GM23338 (cell line): ENCODE measurements at regions not wholly inside any gene's neighbourhood (a gene's known extent, or its start where the extent isn't known, plus 50 kb on each side); places are given as distances from the start of the nearest gene placed in this dataset.
"Not testable (repeated sequence)": the region's sequence is repeated elsewhere in the genome, so short reads cannot be mapped to it uniquely, and the experiment has no call there.

ENCODE experiments used
- ATAC-seq: fragments of 200-7000 bp; cut with Tn5 transposase; 3 replicates; pipeline ENCODE4 v1.9.1; 2020
- DNase-seq: peaks from one replicate; pipeline ENCODE4 v3.0.0-alpha.2; 2015; ENCODE audit warnings: low spot score
- H2AFZ ChIP-seq: fragments of 200-600 bp; sonication (generic); 2 replicates; pipeline ENCODE4 v1.8.0; 2016; ENCODE audit warnings: antibody characterized with exemption, mild to moderate bottlenecking, moderate library complexity
- H3F3A ChIP-seq: fragments of 200-600 bp; sonication (generic); replicated peaks from 2 replicates; pipeline ENCODE4 v1.8.0; 2017; ENCODE audit warnings: antibody characterized with exemption, mixed run types, low read depth
- H3K27ac ChIP-seq: fragments of 200-600 bp; sonication (generic); 2 replicates; pipeline ENCODE4 v1.6.1; 2016; ENCODE audit warnings: low read depth
- H3K27me3 ChIP-seq: fragments of 200-600 bp; sonication (generic); 2 replicates; pipeline ENCODE4 v1.8.0; 2016; ENCODE audit warnings: mild to moderate bottlenecking, mixed run types, moderate library complexity; ENCODE audit not compliant: insufficient read depth
- H3K36me3 ChIP-seq: fragments of 200-600 bp; sonication (generic); 2 replicates; pipeline ENCODE4 v1.8.0; 2016; ENCODE audit warnings: mild to moderate bottlenecking; ENCODE audit not compliant: insufficient read depth
- H3K4me1 ChIP-seq: fragments of 200-600 bp; sonication (generic); 2 replicates; pipeline ENCODE4 v1.8.0; 2016; ENCODE audit warnings: mild to moderate bottlenecking, moderate library complexity; ENCODE audit not compliant: insufficient read depth
- H3K4me2 ChIP-seq: fragments of 200-600 bp; sonication (generic); 2 replicates; pipeline ENCODE4 v1.7.1; 2017; ENCODE audit warnings: mixed run types
- H3K4me3 ChIP-seq: fragments of 200-600 bp; sonication (generic); 2 replicates; pipeline ENCODE4 v1.6.1; 2016; ENCODE audit warnings: mixed run types
- H3K79me2 ChIP-seq: fragments of 200-600 bp; sonication (generic); replicated peaks from 2 replicates; pipeline ENCODE4 v1.8.0; 2017; ENCODE audit warnings: mild to moderate bottlenecking; ENCODE audit not compliant: insufficient read depth
- H3K9me2 ChIP-seq: fragments of 200-600 bp; sonication (generic); 2 replicates; pipeline ENCODE4 v1.8.0; 2017; ENCODE audit not compliant: insufficient read depth
- H4K20me1 ChIP-seq: fragments of 200-600 bp; sonication (generic); replicated peaks from 2 replicates; pipeline ENCODE4 v1.8.0; 2017; ENCODE audit warnings: mild to moderate bottlenecking; ENCODE audit not compliant: insufficient read depth
- H3K27ac Mint-ChIP-seq: 2 replicates; pipeline ENCODE4 v1.8.0; 2020; ENCODE audit warnings: inconsistent platforms, mild to moderate bottlenecking, moderate library complexity, mixed read lengths
- H3K27me3 Mint-ChIP-seq: 3 replicates; pipeline ENCODE4 v1.8.0; 2022; ENCODE audit warnings: low read depth, mild to moderate bottlenecking, moderate library complexity, mixed read lengths, inconsistent platforms; ENCODE audit not compliant: insufficient read depth, poor library complexity
- H3K36me3 Mint-ChIP-seq: 3 replicates; pipeline ENCODE4 v1.8.0; 2021; ENCODE audit warnings: low read depth, mild to moderate bottlenecking, inconsistent platforms, moderate library complexity, mixed read lengths
- H3K4me1 Mint-ChIP-seq: 3 replicates; pipeline ENCODE4 v1.8.0; 2020; ENCODE audit warnings: mild to moderate bottlenecking, inconsistent platforms, mixed read lengths
- H3K4me3 Mint-ChIP-seq: 3 replicates; pipeline ENCODE4 v1.8.0; 2021; ENCODE audit warnings: moderate library complexity, mild to moderate bottlenecking, inconsistent platforms, mixed read lengths
- H3K9me3 Mint-ChIP-seq: 3 replicates; pipeline ENCODE4 v1.8.0; 2020; ENCODE audit warnings: moderate library complexity, mild to moderate bottlenecking, inconsistent platforms, mixed read lengths
- EZH2 ChIP-seq: fragments of 200-600 bp; sonication (generic); IDR thresholded peaks from one replicate; pipeline ENCODE4 v1.8.0; 2017; ENCODE audit warnings: antibody characterized with exemption, mild to moderate bottlenecking, low read depth; ENCODE audit not compliant: unreplicated experiment
- EZH2phosphoT487 ChIP-seq: fragments of 200-600 bp; sonication (generic); IDR thresholded peaks from one replicate; pipeline ENCODE4 v1.8.1; 2018; ENCODE audit warnings: antibody characterized with exemption; ENCODE audit not compliant: unreplicated experiment
- NANOG ChIP-seq: IDR thresholded peaks from 2 replicates; pipeline ENCODE4 v1.6.1; 2016; ENCODE audit warnings: antibody characterized with exemption, borderline replicate concordance
- POLR2AphosphoS5 ChIP-seq: IDR thresholded peaks from 2 replicates; pipeline ENCODE4 v1.6.1; 2016; ENCODE audit warnings: antibody characterized with exemption, low read depth
- ZNF331 ChIP-seq: fragments of 250-450 bp; sonication (Bioruptor Pico); IDR thresholded peaks from 2 replicates; pipeline ENCODE4 v1.5.0; 2020; ENCODE audit warnings: low read depth, mild to moderate bottlenecking, moderate library complexity
- TF ChIP-seq, protein P1 (sequence below): IDR thresholded peaks from one replicate; pipeline ENCODE4 v1.6.1; 2018; ENCODE audit warnings: antibody characterized with exemption; ENCODE audit not compliant: unreplicated experiment
- TF ChIP-seq, protein P2 (sequence below): fragments of 250-450 bp; sonication (Bioruptor Pico); IDR thresholded peaks from 2 replicates; pipeline ENCODE4 v1.5.0; 2020; ENCODE audit warnings: mild to moderate bottlenecking, moderate library complexity

DNA sequence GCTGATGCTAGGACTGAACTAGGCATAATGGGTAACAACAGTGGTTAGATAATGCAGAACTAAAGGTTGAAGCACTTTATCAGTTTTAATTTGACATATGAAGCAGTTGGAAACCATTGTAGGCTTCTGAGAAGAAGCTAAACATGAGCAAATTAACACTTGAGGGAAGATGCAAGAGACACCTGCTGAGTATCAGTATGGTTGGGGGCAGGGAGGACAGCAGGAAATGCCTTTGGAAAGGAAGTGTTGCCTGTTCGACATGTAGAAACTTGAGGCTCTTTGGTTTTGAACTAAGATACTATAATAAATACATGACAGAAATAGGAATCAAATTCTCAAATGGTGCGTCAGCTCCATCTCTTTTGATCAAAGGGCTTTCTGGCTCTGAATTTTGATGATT is 115.6 kb downstream of the FHIP1A start:
- Mint-ChIP-seq H3K4me1 (peaks cover 43% of the 10 kb centered on the region), H3K27me3 (peaks cover 2% of the 10 kb centered on the region), H3K27ac (peak overlapping the region; percentile 50), H3K36me3 (peaks cover 34% of the 10 kb centered on the region; the same call in 2 of the 3 replicates), H3K4me3 (peak overlapping the region; percentile 31; the same call in 2 of the 3 replicates), H3K9me3 (peaks cover 17% of the 10 kb centered on the region)
- H3K4me1 ChIP-seq: peaks cover 45% of the 10 kb centered on the region
- peak overlapping the region; percentile 56 for H3K27ac ChIP-seq
- H4K20me1 ChIP-seq: no peaks in the 10 kb centered on the region
- peak overlapping the region; percentile 61 for H3K4me2 ChIP-seq
- H3K36me3 ChIP-seq: no peaks in the 10 kb centered on the region
- H3K27me3 ChIP-seq: no peaks in the 10 kb centered on the region
- peak; percentile 75 for DNase-seq
- peaks cover 71% of the 10 kb centered on the region for H3K79me2 ChIP-seq
- TF ChIP-seq, protein P1, sequence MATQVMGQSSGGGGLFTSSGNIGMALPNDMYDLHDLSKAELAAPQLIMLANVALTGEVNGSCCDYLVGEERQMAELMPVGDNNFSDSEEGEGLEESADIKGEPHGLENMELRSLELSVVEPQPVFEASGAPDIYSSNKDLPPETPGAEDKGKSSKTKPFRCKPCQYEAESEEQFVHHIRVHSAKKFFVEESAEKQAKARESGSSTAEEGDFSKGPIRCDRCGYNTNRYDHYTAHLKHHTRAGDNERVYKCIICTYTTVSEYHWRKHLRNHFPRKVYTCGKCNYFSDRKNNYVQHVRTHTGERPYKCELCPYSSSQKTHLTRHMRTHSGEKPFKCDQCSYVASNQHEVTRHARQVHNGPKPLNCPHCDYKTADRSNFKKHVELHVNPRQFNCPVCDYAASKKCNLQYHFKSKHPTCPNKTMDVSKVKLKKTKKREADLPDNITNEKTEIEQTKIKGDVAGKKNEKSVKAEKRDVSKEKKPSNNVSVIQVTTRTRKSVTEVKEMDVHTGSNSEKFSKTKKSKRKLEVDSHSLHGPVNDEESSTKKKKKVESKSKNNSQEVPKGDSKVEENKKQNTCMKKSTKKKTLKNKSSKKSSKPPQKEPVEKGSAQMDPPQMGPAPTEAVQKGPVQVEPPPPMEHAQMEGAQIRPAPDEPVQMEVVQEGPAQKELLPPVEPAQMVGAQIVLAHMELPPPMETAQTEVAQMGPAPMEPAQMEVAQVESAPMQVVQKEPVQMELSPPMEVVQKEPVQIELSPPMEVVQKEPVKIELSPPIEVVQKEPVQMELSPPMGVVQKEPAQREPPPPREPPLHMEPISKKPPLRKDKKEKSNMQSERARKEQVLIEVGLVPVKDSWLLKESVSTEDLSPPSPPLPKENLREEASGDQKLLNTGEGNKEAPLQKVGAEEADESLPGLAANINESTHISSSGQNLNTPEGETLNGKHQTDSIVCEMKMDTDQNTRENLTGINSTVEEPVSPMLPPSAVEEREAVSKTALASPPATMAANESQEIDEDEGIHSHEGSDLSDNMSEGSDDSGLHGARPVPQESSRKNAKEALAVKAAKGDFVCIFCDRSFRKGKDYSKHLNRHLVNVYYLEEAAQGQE: no peak
- peak; percentile 40; the same call in 1 of the 2 replicates for TF ChIP-seq NANOG
- TF ChIP-seq EZH2: no peak
- H3K9me2 ChIP-seq: no peaks in the 10 kb centered on the region
- ATAC-seq: peak; percentile 81
- no peaks in the 10 kb centered on the region for H3F3A ChIP-seq
- no peak overlapping the region for H2AFZ ChIP-seq
- H3K4me3 ChIP-seq: peak overlapping the region; percentile 24; the same call in 1 of the 2 replicates

GRCh38 chr4:151526489-151526888 is 117.5 kb downstream of the FHIP1A start:
- ATAC-seq: not testable (repeated sequence)

GRCh38 chr4:151527699-151528098 is 118.7 kb downstream of the FHIP1A start:
- no peaks in the 10 kb centered on the region for H3K36me3 ChIP-seq
- no peaks in the 10 kb centered on the region for H3K9me2 ChIP-seq
- no peak overlapping the region for H3K27ac Mint-ChIP-seq
- H3K79me2 ChIP-seq: peaks cover 60% of the 10 kb centered on the region
- no peak for ATAC-seq
- no peak overlapping the region for H3K4me2 ChIP-seq
- no peak for DNase-seq
- H3K27me3 ChIP-seq: no peaks in the 10 kb centered on the region
- H4K20me1 ChIP-seq: no peaks in the 10 kb centered on the region
- no peaks in the 10 kb centered on the region for H3F3A ChIP-seq
- no peak overlapping the region for H3K27ac ChIP-seq
- H3K36me3 Mint-ChIP-seq: peaks cover 34% of the 10 kb centered on the region; the same call in 2 of the 3 replicates
- peaks cover 17% of the 10 kb centered on the region for H3K9me3 Mint-ChIP-seq
- H3K4me3 ChIP-seq: no peak overlapping the region
- H3K4me1 Mint-ChIP-seq: peaks cover 52% of the 10 kb centered on the region
- peaks cover 36% of the 10 kb centered on the region for H3K4me1 ChIP-seq
- H2AFZ ChIP-seq: no peak overlapping the region
- H3K4me3 Mint-ChIP-seq: no peak overlapping the region
- H3K27me3 Mint-ChIP-seq: peaks cover 2% of the 10 kb centered on the region
- TF ChIP-seq, protein P2, sequence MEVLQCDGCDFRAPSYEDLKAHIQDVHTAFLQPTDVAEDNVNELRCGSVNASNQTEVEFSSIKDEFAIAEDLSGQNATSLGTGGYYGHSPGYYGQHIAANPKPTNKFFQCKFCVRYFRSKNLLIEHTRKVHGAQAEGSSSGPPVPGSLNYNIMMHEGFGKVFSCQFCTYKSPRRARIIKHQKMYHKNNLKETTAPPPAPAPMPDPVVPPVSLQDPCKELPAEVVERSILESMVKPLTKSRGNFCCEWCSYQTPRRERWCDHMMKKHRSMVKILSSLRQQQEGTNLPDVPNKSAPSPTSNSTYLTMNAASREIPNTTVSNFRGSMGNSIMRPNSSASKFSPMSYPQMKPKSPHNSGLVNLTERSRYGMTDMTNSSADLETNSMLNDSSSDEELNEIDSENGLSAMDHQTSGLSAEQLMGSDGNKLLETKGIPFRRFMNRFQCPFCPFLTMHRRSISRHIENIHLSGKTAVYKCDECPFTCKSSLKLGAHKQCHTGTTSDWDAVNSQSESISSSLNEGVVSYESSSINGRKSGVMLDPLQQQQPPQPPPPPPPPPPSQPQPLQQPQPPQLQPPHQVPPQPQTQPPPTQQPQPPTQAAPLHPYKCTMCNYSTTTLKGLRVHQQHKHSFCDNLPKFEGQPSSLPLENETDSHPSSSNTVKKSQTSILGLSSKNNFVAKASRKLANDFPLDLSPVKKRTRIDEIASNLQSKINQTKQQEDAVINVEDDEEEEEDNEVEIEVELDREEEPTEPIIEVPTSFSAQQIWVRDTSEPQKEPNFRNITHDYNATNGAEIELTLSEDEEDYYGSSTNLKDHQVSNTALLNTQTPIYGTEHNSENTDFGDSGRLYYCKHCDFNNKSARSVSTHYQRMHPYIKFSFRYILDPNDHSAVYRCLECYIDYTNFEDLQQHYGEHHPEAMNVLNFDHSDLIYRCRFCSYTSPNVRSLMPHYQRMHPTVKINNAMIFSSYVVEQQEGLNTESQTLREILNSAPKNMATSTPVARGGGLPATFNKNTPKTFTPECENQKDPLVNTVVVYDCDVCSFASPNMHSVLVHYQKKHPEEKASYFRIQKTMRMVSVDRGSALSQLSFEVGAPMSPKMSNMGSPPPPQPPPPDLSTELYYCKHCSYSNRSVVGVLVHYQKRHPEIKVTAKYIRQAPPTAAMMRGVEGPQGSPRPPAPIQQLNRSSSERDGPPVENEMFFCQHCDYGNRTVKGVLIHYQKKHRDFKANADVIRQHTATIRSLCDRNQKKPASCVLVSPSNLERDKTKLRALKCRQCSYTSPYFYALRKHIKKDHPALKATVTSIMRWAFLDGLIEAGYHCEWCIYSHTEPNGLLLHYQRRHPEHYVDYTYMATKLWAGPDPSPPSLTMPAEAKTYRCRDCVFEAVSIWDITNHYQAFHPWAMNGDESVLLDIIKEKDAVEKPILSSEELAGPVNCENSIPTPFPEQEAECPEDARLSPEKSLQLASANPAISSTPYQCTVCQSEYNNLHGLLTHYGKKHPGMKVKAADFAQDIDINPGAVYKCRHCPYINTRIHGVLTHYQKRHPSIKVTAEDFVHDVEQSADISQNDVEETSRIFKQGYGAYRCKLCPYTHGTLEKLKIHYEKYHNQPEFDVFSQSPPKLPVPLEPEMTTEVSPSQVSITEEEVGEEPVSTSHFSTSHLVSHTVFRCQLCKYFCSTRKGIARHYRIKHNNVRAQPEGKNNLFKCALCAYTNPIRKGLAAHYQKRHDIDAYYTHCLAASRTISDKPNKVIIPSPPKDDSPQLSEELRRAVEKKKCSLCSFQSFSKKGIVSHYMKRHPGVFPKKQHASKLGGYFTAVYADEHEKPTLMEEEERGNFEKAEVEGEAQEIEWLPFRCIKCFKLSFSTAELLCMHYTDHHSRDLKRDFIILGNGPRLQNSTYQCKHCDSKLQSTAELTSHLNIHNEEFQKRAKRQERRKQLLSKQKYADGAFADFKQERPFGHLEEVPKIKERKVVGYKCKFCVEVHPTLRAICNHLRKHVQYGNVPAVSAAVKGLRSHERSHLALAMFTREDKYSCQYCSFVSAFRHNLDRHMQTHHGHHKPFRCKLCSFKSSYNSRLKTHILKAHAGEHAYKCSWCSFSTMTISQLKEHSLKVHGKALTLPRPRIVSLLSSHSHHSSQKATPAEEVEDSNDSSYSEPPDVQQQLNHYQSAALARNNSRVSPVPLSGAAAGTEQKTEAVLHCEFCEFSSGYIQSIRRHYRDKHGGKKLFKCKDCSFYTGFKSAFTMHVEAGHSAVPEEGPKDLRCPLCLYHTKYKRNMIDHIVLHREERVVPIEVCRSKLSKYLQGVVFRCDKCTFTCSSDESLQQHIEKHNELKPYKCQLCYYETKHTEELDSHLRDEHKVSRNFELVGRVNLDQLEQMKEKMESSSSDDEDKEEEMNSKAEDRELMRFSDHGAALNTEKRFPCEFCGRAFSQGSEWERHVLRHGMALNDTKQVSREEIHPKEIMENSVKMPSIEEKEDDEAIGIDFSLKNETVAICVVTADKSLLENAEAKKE (CRISPR knock-in tag): no peak
- TF ChIP-seq ZNF331 (no peak), POLR2AphosphoS5 (no peak), NANOG (no peak), EZH2phosphoT487 (no peak)

More at GRCh38 chr4:151526489-151526888, 117.5 kb downstream of the FHIP1A start:
- H3K4me2 ChIP-seq, H3K9me2 ChIP-seq, DNase-seq, H4K20me1 ChIP-seq, H3K36me3 ChIP-seq, H3K27ac Mint-ChIP-seq, H2AFZ ChIP-seq, H3F3A ChIP-seq, H3K27me3 Mint-ChIP-seq, H3K27me3 ChIP-seq, H3K4me3 Mint-ChIP-seq, H3K27ac ChIP-seq, H3K4me3 ChIP-seq: not testable (repeated sequence)
- peaks cover 34% of the 10 kb centered on the region; the same call in 2 of the 3 replicates for H3K36me3 Mint-ChIP-seq
- peaks cover 17% of the 10 kb centered on the region for H3K9me3 Mint-ChIP-seq
- Histone ChIP-seq H3K79me2 (peaks cover 64% of the 10 kb centered on the region), H3K4me1 (peaks cover 45% of the 10 kb centered on the region)
- peaks cover 52% of the 10 kb centered on the region for H3K4me1 Mint-ChIP-seq
